GM23338 (cell line): ENCODE measurements at regions not wholly inside any gene's neighbourhood (a gene's known extent, or its start where the extent isn't known, plus 50 kb on each side); places are given as distances from the start of the nearest gene placed in this dataset.

Source experiments
- ATAC-seq: fragments of 200-7000 bp; cut with Tn5 transposase; 3 replicates; pipeline ENCODE4 v1.9.1; 2020
- DNase-seq: peaks from one replicate; pipeline ENCODE4 v3.0.0-alpha.2; 2015; ENCODE audit warnings: low spot score
- H2AFZ ChIP-seq: fragments of 200-600 bp; sonication (generic); 2 replicates; pipeline ENCODE4 v1.8.0; 2016; ENCODE audit warnings: antibody characterized with exemption, mild to moderate bottlenecking, moderate library complexity
- H3F3A ChIP-seq: fragments of 200-600 bp; sonication (generic); replicated peaks from 2 replicates; pipeline ENCODE4 v1.8.0; 2017; ENCODE audit warnings: antibody characterized with exemption, mixed run types, low read depth
- H3K27ac ChIP-seq: fragments of 200-600 bp; sonication (generic); 2 replicates; pipeline ENCODE4 v1.6.1; 2016; ENCODE audit warnings: low read depth
- H3K27me3 ChIP-seq: fragments of 200-600 bp; sonication (generic); 2 replicates; pipeline ENCODE4 v1.8.0; 2016; ENCODE audit warnings: mild to moderate bottlenecking, mixed run types, moderate library complexity; ENCODE audit not compliant: insufficient read depth
- H3K36me3 ChIP-seq: fragments of 200-600 bp; sonication (generic); 2 replicates; pipeline ENCODE4 v1.8.0; 2016; ENCODE audit warnings: mild to moderate bottlenecking; ENCODE audit not compliant: insufficient read depth
- H3K4me1 ChIP-seq: fragments of 200-600 bp; sonication (generic); 2 replicates; pipeline ENCODE4 v1.8.0; 2016; ENCODE audit warnings: mild to moderate bottlenecking, moderate library complexity; ENCODE audit not compliant: insufficient read depth
- H3K4me2 ChIP-seq: fragments of 200-600 bp; sonication (generic); 2 replicates; pipeline ENCODE4 v1.7.1; 2017; ENCODE audit warnings: mixed run types
- H3K4me3 ChIP-seq: fragments of 200-600 bp; sonication (generic); 2 replicates; pipeline ENCODE4 v1.6.1; 2016; ENCODE audit warnings: mixed run types
- H3K79me2 ChIP-seq: fragments of 200-600 bp; sonication (generic); replicated peaks from 2 replicates; pipeline ENCODE4 v1.8.0; 2017; ENCODE audit warnings: mild to moderate bottlenecking; ENCODE audit not compliant: insufficient read depth
- H3K9me2 ChIP-seq: fragments of 200-600 bp; sonication (generic); 2 replicates; pipeline ENCODE4 v1.8.0; 2017; ENCODE audit not compliant: insufficient read depth
- H4K20me1 ChIP-seq: fragments of 200-600 bp; sonication (generic); replicated peaks from 2 replicates; pipeline ENCODE4 v1.8.0; 2017; ENCODE audit warnings: mild to moderate bottlenecking; ENCODE audit not compliant: insufficient read depth
- H3K27ac Mint-ChIP-seq: 2 replicates; pipeline ENCODE4 v1.8.0; 2020; ENCODE audit warnings: inconsistent platforms, mild to moderate bottlenecking, moderate library complexity, mixed read lengths
- H3K27me3 Mint-ChIP-seq: 3 replicates; pipeline ENCODE4 v1.8.0; 2022; ENCODE audit warnings: low read depth, mild to moderate bottlenecking, moderate library complexity, mixed read lengths, inconsistent platforms; ENCODE audit not compliant: insufficient read depth, poor library complexity
- H3K36me3 Mint-ChIP-seq: 3 replicates; pipeline ENCODE4 v1.8.0; 2021; ENCODE audit warnings: low read depth, mild to moderate bottlenecking, inconsistent platforms, moderate library complexity, mixed read lengths
- H3K4me1 Mint-ChIP-seq: 3 replicates; pipeline ENCODE4 v1.8.0; 2020; ENCODE audit warnings: mild to moderate bottlenecking, inconsistent platforms, mixed read lengths
- H3K4me3 Mint-ChIP-seq: 3 replicates; pipeline ENCODE4 v1.8.0; 2021; ENCODE audit warnings: moderate library complexity, mild to moderate bottlenecking, inconsistent platforms, mixed read lengths
- H3K9me3 Mint-ChIP-seq: 3 replicates; pipeline ENCODE4 v1.8.0; 2020; ENCODE audit warnings: moderate library complexity, mild to moderate bottlenecking, inconsistent platforms, mixed read lengths
- CREB1 ChIP-seq: fragments of 250-450 bp; sonication (Bioruptor Pico); IDR thresholded peaks from 2 replicates; pipeline ENCODE4 v1.5.0; 2020; ENCODE audit warnings: low read depth, mild to moderate bottlenecking, moderate library complexity
- EZH2 ChIP-seq: fragments of 200-600 bp; sonication (generic); IDR thresholded peaks from one replicate; pipeline ENCODE4 v1.8.0; 2017; ENCODE audit warnings: antibody characterized with exemption, mild to moderate bottlenecking, low read depth; ENCODE audit not compliant: unreplicated experiment
- EZH2phosphoT487 ChIP-seq: fragments of 200-600 bp; sonication (generic); IDR thresholded peaks from one replicate; pipeline ENCODE4 v1.8.1; 2018; ENCODE audit warnings: antibody characterized with exemption; ENCODE audit not compliant: unreplicated experiment
- JUNB ChIP-seq: IDR thresholded peaks from one replicate; pipeline ENCODE4 v1.6.1; 2016; ENCODE audit warnings: antibody characterized with exemption; ENCODE audit not compliant: unreplicated experiment
- NANOG ChIP-seq: IDR thresholded peaks from 2 replicates; pipeline ENCODE4 v1.6.1; 2016; ENCODE audit warnings: antibody characterized with exemption, borderline replicate concordance
- POLR2AphosphoS5 ChIP-seq: IDR thresholded peaks from 2 replicates; pipeline ENCODE4 v1.6.1; 2016; ENCODE audit warnings: antibody characterized with exemption, low read depth
- STAT1 ChIP-seq: IDR thresholded peaks from one replicate; pipeline ENCODE4 v1.6.1; 2016; ENCODE audit warnings: antibody characterized with exemption; ENCODE audit not compliant: unreplicated experiment
- ZNF114 ChIP-seq: fragments of 250-450 bp; sonication (Bioruptor Pico); IDR thresholded peaks from 2 replicates; pipeline ENCODE4 v1.5.0; 2020; ENCODE audit warnings: mild to moderate bottlenecking, moderate library complexity
- ZNF331 ChIP-seq: fragments of 250-450 bp; sonication (Bioruptor Pico); IDR thresholded peaks from 2 replicates; pipeline ENCODE4 v1.5.0; 2020; ENCODE audit warnings: low read depth, mild to moderate bottlenecking, moderate library complexity
- TF ChIP-seq, protein P1 (sequence below), 2 experiments: fragments of 200-600 bp in 1 of 2; sonication (generic) in 1 of 2; conservative IDR thresholded peaks; 2 replicates each; pipeline versions ENCODE4 v1.5.1 to v1.6.1; 2016 to 2017; ENCODE audit warnings: antibody characterized with exemption in 2 of 2, low read depth in 2 of 2, mild to moderate bottlenecking in 2 of 2, moderate library complexity in 1 of 2
- TF ChIP-seq, protein P2 (sequence below): fragments of 250-450 bp; sonication (Bioruptor Pico); IDR thresholded peaks from 2 replicates; pipeline ENCODE4 v1.5.0; 2020; ENCODE audit warnings: mild to moderate bottlenecking, moderate library complexity
- TF ChIP-seq, protein P3 (sequence below): IDR thresholded peaks from 2 replicates; pipeline ENCODE4 v1.6.1; 2016; ENCODE audit warnings: antibody characterized with exemption

DNA sequence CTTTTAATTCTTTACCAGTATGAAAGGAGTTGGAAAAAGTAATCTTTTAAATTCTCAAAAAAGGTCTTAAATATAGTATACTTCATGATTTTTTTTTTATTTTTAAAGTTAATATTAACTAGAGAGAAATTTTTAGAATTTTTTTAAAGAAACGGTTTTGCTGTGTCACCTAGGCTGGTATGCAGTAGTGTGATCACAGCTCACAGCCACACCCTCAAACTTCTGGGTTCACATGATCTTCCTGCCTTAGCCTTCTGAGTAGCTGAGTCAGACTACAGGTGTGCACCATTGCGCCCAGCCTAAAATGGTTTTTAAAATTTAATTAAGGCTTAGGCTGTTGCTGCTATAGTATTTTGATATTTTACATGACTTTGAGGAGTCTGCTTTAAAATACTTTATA is 52.4 kb downstream of the TLCD4 start (continued):
- TF ChIP-seq, protein P1, sequence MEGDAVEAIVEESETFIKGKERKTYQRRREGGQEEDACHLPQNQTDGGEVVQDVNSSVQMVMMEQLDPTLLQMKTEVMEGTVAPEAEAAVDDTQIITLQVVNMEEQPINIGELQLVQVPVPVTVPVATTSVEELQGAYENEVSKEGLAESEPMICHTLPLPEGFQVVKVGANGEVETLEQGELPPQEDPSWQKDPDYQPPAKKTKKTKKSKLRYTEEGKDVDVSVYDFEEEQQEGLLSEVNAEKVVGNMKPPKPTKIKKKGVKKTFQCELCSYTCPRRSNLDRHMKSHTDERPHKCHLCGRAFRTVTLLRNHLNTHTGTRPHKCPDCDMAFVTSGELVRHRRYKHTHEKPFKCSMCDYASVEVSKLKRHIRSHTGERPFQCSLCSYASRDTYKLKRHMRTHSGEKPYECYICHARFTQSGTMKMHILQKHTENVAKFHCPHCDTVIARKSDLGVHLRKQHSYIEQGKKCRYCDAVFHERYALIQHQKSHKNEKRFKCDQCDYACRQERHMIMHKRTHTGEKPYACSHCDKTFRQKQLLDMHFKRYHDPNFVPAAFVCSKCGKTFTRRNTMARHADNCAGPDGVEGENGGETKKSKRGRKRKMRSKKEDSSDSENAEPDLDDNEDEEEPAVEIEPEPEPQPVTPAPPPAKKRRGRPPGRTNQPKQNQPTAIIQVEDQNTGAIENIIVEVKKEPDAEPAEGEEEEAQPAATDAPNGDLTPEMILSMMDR (conservative IDR thresholded peaks at IDR 0.05; ENCODE audit: low read depth in 2 of 2): no peak

DNA sequence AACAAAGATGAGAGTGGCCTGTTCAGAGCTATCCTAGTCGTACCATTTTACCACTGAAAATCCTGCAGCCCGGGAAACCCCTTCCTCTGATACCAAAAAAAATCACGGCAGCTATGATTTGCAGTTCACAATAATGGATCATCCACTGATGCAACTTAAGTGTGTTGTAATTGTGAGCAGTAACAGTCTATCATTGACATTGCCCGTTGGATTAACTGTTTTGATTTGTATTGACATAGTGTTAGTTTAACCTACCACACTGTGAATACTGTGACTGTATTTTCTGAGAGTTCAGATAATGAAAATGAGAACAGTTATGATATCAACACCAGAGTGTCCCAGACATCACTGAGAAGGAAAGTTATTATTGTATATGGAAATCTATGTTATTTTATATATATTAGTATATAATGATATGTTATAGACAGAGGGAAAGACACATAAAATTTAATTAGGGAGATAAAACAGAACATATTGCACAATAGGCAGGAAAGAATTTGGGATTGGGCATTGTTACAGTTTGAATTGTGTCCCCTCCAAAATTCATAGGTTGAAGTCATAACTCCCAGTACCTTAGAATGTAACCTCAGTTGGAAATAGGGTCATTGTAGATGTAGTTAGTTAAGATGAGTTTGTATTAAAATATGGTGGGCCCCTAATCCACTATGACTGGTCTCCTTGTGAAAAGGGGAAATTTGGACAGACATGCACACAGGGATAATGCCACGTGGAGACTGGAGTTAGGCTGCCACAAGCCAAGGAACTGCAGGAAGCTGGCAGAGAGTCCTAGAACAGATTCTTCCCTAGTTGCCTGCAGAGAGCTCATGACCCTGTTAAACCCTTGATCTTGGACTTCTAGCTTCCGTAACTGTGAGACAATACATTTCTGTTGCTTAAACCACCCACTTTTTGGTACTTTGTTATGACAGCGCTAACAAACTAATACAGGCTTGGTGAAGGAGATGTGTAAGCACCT is 54.4 kb downstream of the TLCD4 start:
- no peaks in the 10 kb centered on the region for H3K9me3 Mint-ChIP-seq
- TF ChIP-seq, protein P2, sequence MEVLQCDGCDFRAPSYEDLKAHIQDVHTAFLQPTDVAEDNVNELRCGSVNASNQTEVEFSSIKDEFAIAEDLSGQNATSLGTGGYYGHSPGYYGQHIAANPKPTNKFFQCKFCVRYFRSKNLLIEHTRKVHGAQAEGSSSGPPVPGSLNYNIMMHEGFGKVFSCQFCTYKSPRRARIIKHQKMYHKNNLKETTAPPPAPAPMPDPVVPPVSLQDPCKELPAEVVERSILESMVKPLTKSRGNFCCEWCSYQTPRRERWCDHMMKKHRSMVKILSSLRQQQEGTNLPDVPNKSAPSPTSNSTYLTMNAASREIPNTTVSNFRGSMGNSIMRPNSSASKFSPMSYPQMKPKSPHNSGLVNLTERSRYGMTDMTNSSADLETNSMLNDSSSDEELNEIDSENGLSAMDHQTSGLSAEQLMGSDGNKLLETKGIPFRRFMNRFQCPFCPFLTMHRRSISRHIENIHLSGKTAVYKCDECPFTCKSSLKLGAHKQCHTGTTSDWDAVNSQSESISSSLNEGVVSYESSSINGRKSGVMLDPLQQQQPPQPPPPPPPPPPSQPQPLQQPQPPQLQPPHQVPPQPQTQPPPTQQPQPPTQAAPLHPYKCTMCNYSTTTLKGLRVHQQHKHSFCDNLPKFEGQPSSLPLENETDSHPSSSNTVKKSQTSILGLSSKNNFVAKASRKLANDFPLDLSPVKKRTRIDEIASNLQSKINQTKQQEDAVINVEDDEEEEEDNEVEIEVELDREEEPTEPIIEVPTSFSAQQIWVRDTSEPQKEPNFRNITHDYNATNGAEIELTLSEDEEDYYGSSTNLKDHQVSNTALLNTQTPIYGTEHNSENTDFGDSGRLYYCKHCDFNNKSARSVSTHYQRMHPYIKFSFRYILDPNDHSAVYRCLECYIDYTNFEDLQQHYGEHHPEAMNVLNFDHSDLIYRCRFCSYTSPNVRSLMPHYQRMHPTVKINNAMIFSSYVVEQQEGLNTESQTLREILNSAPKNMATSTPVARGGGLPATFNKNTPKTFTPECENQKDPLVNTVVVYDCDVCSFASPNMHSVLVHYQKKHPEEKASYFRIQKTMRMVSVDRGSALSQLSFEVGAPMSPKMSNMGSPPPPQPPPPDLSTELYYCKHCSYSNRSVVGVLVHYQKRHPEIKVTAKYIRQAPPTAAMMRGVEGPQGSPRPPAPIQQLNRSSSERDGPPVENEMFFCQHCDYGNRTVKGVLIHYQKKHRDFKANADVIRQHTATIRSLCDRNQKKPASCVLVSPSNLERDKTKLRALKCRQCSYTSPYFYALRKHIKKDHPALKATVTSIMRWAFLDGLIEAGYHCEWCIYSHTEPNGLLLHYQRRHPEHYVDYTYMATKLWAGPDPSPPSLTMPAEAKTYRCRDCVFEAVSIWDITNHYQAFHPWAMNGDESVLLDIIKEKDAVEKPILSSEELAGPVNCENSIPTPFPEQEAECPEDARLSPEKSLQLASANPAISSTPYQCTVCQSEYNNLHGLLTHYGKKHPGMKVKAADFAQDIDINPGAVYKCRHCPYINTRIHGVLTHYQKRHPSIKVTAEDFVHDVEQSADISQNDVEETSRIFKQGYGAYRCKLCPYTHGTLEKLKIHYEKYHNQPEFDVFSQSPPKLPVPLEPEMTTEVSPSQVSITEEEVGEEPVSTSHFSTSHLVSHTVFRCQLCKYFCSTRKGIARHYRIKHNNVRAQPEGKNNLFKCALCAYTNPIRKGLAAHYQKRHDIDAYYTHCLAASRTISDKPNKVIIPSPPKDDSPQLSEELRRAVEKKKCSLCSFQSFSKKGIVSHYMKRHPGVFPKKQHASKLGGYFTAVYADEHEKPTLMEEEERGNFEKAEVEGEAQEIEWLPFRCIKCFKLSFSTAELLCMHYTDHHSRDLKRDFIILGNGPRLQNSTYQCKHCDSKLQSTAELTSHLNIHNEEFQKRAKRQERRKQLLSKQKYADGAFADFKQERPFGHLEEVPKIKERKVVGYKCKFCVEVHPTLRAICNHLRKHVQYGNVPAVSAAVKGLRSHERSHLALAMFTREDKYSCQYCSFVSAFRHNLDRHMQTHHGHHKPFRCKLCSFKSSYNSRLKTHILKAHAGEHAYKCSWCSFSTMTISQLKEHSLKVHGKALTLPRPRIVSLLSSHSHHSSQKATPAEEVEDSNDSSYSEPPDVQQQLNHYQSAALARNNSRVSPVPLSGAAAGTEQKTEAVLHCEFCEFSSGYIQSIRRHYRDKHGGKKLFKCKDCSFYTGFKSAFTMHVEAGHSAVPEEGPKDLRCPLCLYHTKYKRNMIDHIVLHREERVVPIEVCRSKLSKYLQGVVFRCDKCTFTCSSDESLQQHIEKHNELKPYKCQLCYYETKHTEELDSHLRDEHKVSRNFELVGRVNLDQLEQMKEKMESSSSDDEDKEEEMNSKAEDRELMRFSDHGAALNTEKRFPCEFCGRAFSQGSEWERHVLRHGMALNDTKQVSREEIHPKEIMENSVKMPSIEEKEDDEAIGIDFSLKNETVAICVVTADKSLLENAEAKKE (CRISPR knock-in tag): no peak
- TF ChIP-seq EZH2: no peak
- TF ChIP-seq EZH2phosphoT487: no peak
- TF ChIP-seq JUNB: no peak
- TF ChIP-seq, protein P3, sequence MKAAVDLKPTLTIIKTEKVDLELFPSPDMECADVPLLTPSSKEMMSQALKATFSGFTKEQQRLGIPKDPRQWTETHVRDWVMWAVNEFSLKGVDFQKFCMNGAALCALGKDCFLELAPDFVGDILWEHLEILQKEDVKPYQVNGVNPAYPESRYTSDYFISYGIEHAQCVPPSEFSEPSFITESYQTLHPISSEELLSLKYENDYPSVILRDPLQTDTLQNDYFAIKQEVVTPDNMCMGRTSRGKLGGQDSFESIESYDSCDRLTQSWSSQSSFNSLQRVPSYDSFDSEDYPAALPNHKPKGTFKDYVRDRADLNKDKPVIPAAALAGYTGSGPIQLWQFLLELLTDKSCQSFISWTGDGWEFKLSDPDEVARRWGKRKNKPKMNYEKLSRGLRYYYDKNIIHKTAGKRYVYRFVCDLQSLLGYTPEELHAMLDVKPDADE: no peak
- TF ChIP-seq ZNF331: no peak
- no peak for TF ChIP-seq CREB1
- TF ChIP-seq ZNF114 (CRISPR knock-in tag): no peak
- TF ChIP-seq, protein P1 (conservative IDR thresholded peaks at IDR 0.05; ENCODE audit: low read depth in 2 of 2): no peak
- no peak for TF ChIP-seq NANOG
- TF ChIP-seq STAT1: no peak
- no peak for TF ChIP-seq POLR2AphosphoS5

More for the DNA sequence above, 54.4 kb downstream of the TLCD4 start:
- H3K27me3 ChIP-seq: no peaks in the 10 kb centered on the region
- no peaks in the 10 kb centered on the region for H3F3A ChIP-seq
- Mint-ChIP-seq H3K27ac (no peak overlapping the region), H3K4me1 (peaks cover 5% of the 10 kb centered on the region; the same call in 2 of the 3 replicates), H3K4me3 (no peak overlapping the region), H3K36me3 (peaks cover 9% of the 10 kb centered on the region), H3K27me3 (no peaks in the 10 kb centered on the region)
- no peak overlapping the region for H3K27ac ChIP-seq
- no peaks in the 10 kb centered on the region for H3K4me1 ChIP-seq
- no peak overlapping the region for H3K4me2 ChIP-seq
- no peaks in the 10 kb centered on the region for H3K79me2 ChIP-seq
- no peak overlapping the region for H3K4me3 ChIP-seq
- H2AFZ ChIP-seq: no peak overlapping the region
- H4K20me1 ChIP-seq: no peaks in the 10 kb centered on the region
- H3K36me3 ChIP-seq: no peaks in the 10 kb centered on the region
- ATAC-seq: no peak
- no peaks in the 10 kb centered on the region for H3K9me2 ChIP-seq
- DNase-seq: no peak
